Activated T-cell treated with anti-CD3 and anti-CD28 coated beads, Interleukin-2, amount 50 U/mL, for 1 hour (primary cell): ENCODE measurements at regions not wholly inside any gene's neighbourhood (a gene's known extent, or its start where the extent isn't known, plus 50 kb on each side); places are given as distances from the start of the nearest gene placed in this dataset.
"Not testable (repeated sequence)": the region's sequence is repeated elsewhere in the genome, so short reads cannot be mapped to it uniquely, and the experiment has no call there.

Experiments
- DNase-seq: peaks from one replicate; pipeline ENCODE4 v3.0.0-alpha.2; 2020

DNA sequence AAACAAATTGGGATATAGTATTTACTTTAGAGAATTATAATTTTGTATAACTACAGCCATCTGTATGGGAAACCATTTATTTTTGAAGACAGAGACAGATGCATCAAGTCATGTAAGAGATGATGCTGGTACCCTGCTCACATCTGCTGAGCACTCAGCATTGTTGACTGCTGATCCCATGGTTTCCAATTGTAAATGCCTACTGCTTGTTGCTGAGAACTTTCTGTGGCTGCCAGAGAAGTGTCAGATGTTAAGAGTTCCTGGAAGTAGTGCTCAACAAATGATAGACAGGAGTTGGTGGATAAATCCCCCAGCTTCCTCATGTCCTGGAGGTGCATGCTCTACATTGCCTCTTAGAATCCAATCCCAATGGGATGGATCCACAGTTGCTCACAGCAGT lies 167.1 kb downstream of the OXSM start:
- no peak for DNase-seq

- no peak for DNase-seq
These were observed 170.9 kb downstream of the OXSM start for GRCh38 chr3:25960776-25961175.

- no peak for DNase-seq
These were observed 172.4 kb downstream of the OXSM start for GRCh38 chr3:25962255-25962654.

- DNase-seq = no peak
These were observed 174.3 kb downstream of the OXSM start for GRCh38 chr3:25964141-25964540.

- DNase-seq = no peak
These were observed 177.5 kb downstream of the OXSM start for GRCh38 chr3:25967385-25967784.

DNA sequence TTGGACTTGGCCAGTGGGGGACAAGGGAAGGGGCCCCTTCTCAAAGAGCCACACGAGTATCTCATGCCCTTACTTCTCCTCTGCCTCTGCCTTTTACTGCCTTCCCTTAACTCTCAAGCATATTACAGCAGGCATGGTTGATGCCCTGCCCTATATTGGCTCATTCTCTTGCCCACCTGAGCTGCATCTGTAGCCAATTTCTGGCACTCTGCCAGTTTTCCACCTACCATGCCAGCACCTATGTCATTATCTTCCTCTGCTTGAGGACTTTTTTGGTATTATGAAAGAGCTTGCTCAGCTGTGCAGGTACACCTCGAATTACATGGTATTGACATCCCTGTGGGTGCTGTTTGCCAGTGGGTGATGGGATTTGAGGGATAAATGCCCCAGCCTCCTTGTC lies 181.8 kb downstream of the OXSM start:
- no peak for DNase-seq

- no peak for DNase-seq
These were observed 183.2 kb downstream of the OXSM start for GRCh38 chr3:25973122-25973521.

DNA sequence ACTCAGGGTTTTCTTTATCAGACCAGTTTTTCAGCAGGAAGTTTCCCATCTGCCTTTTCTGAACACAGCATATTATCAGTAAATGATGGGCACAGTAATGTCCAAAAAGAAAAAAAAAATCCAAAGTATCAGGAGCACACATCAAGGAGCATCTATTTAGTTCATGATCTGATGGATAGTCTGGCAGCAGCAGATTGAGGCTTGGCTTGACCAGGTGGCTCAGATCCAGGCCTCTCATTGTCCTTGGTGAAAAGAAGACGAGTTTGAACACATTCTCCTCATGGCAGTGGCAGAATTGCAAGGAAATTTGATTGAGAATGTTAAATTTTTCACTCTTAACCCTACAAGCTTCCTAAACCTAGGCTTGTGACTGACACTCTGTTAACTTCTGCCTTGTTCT lies 192.9 kb downstream of the OXSM start:
- DNase-seq = no peak

DNA sequence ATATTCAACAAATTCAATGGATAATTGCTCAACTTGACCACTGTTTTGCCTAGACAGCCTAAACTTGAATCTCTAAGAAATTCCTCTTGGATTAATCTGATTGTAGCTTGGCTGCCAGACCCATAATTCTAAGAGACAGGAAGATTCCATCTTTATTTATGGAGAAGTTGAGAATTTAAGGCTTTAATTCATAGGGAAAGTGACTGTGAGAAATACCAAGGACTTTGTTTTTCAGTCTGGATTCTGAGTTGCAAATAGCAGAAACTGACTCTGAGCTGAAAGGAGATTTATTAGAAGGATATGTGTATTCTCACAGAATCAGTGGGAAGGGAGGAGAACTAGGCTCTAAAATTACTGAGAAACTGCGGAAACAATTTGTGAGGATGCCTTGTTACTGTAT lies 195.7 kb downstream of the OXSM start:
- DNase-seq = no peak

- no peak for DNase-seq
These were observed 202.7 kb downstream of the OXSM start for GRCh38 chr3:25992606-25993005.

- DNase-seq = no peak
These were observed 214.3 kb downstream of the OXSM start for GRCh38 chr3:26004172-26004571.

DNA sequence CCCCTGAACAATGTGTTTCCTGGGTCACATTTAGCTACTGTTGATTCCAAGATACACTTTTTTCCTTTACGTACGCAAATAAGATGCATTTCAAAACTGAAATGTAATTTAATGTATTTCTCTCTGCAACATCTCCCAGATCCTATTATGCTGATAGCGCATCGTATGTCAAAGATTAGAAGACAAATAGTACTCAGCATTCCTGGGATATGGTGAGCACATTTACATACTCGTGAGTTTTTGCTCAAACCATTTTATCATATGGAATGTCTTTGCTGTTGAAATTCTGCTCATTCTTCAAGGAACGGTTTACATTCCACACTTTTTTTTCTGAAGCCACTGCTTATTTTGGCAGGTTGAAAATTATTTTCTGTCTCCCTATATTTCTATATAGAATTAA lies 221.4 kb downstream of the OXSM start:
- no peak for DNase-seq

GRCh38 chr3:26012241-26012745 lies 222.4 kb downstream of the OXSM start:
- no peak for DNase-seq

GRCh38 chr3:26015752-26016151 lies 225.9 kb downstream of the OXSM start:
- DNase-seq = no peak

DNA sequence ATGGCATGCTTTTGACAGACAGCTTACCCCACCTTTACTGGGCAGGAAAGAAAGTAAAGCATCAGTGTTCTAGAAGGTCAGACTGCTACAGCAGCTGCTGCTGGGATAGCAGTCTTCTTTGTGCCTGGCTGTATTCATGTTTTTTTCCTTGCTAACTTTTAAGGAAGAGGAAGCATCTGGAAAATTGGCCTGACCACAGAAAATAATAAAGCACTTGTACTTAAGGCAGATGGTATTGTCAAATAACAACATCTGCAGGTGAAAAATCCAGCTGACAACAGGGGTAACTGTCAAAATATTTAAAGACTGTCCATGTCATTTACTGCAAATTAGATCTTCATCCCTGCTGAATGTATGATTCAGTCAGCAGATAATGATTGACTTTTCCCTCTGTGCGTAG lies 229.0 kb downstream of the OXSM start:
- no peak for DNase-seq

DNA sequence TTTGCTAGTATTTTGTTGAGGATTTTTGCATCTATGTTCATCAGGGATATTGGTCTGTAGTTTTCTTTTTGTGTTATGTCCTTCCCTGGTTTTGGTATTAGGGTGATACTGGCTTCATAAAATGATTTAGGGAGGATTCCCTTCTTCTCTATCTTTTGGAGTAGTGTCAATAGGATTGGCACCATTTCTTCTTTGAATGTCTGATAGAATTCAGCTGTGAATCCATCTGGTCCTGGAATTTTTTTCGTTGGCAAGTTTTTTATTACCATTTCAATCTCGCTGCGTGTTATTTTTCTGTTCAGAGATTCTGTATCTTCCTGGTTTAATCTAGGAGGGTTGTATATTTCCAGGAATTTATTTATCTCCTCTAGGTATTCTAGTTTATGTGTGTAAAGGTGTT lies 234.3 kb downstream of the OXSM start:
- not testable (repeated sequence) for DNase-seq

- no peak for DNase-seq
These were observed 239.4 kb downstream of the OXSM start for GRCh38 chr3:26029321-26029720.

GRCh38 chr3:26042126-26042525 lies 252.2 kb downstream of the OXSM start:
- not testable (repeated sequence) for DNase-seq

- DNase-seq = no peak
These were observed 260.1 kb downstream of the OXSM start for GRCh38 chr3:26049951-26050350.

DNA sequence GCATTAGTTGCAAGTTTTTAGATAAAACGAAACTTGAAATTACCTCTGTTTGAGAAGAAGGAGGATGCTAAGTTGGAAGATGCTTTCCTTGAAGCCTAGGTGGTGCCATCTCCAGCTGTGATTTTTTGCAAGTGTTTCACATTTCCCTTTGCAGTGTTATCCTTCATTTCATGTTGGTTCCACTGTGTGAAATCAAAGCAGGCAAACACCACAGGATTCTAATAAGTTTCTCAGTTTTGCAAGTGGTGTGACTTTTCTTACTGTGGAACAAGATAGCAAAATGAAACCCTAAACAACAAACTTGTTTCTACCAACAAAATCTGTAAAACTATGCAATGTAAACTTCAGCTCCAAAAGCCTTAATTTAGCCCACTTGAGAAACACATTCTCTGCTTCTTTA lies 260.9 kb downstream of the OXSM start:
- no peak for DNase-seq

GRCh38 chr3:26058901-26059321 lies 269.0 kb downstream of the OXSM start:
- DNase-seq = no peak

DNA sequence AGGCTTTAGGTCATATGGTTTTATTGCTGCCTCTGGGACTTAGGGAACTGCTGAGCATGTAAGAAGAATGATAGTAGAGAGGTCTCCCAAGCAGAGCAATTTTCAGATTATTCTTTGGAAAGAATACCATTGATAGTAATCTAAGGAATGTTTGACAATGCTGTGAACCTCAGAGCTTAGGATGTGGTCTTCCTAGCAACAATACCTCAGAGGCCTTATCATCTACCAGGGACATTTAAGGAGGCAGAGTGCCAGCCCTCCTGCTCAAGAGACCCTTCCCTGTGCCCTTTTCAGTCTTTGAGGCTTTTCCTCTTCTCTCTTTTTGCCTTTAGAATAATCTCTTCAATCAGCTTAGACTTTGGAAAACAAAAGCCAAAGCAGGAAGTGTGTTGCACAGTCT lies 272.1 kb downstream of the OXSM start:
- DNase-seq = no peak

GRCh38 chr3:26064297-26064696 lies 274.4 kb downstream of the OXSM start:
- no peak for DNase-seq

- DNase-seq = no peak
These were observed 279.0 kb downstream of the OXSM start for GRCh38 chr3:26068890-26069289.

DNA sequence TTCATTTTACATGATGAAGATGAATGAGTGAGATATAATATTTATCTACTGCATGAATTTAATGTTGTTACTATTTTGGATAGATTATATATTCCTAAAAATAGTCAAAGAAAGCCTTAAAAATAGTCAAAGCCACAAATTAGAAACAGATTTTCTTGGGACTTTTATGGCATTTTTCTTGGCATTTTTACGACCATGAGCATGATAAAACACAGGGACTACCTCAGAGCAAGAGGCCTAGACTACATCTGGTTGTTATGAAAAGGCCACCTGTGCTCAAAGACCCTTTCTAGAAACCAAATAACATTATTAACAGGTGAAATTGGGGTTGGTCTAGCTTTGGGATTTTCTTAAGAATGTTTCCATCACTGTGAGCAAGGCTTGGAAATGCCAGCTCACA lies 281.0 kb downstream of the OXSM start:
- DNase-seq = no peak

DNA sequence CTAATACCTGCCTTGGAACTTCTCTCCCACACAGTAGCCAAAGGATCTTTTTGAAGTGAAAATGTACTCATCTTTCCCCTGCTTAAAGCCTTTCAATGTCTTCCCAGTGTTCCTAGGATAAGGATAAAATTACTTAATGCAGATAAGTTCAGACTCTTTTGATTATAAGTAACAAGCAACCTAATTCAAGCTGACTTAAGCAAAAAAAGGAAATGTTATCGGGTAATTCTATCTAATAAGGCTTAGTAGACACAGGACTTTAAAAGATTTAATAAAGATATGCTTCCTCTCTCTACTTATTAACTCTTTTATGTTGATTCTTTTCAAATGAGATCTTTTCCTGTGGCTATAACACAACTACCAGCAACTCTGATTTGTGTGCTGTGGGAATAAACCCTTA lies 284.2 kb downstream of the OXSM start:
- DNase-seq = no peak
